ENCODE measurements at regions not wholly inside any gene's neighbourhood (a gene's known extent, or its start where the extent isn't known, plus 50 kb on each side); places are given as distances from the start of the nearest gene placed in this dataset.
"Not testable (repeated sequence)": the region's sequence is repeated elsewhere in the genome, so short reads cannot be mapped to it uniquely, and the experiment has no call there.

GRCh38 chr13:53101883-53102282 lies 73.3 kb downstream of the OLFM4 start:
- DNase-seq, result no peak

- no peak for DNase-seq
Measured at GRCh38 chr13:53104136-53104535, 75.5 kb downstream of the OLFM4 start.

GRCh38 chr13:53105477-53105876 lies 76.9 kb downstream of the OLFM4 start:
- no peak for DNase-seq

- DNase-seq, result no peak
Measured at GRCh38 chr13:53105890-53106289, 77.3 kb downstream of the OLFM4 start.

- DNase-seq, result peak; percentile 13
Measured at GRCh38 chr13:53110181-53110580, 81.6 kb downstream of the OLFM4 start.

GRCh38 chr13:53110614-53111013 lies 82.0 kb downstream of the OLFM4 start:
- no peak for DNase-seq

- DNase-seq, result no peak
Measured at GRCh38 chr13:53112522-53112921, 83.9 kb downstream of the OLFM4 start.

- not testable (repeated sequence) for DNase-seq
Measured at GRCh38 chr13:53117048-53117447, 88.4 kb downstream of the OLFM4 start.

- DNase-seq, result no peak
Measured at GRCh38 chr13:53121131-53121773, 92.6 kb downstream of the OLFM4 start.

GRCh38 chr13:53121919-53122318 lies 93.3 kb downstream of the OLFM4 start:
- DNase-seq, result no peak

GRCh38 chr13:53123536-53123935 lies 94.9 kb downstream of the OLFM4 start:
- DNase-seq, result no peak

GRCh38 chr13:53124623-53125022 lies 96.0 kb downstream of the OLFM4 start:
- DNase-seq, result no peak

- no peak for DNase-seq
Measured at GRCh38 chr13:53126841-53127245, 98.2 kb downstream of the OLFM4 start.

- no peak for DNase-seq
Measured at GRCh38 chr13:53127373-53127772, 98.8 kb downstream of the OLFM4 start.

- no peak for DNase-seq
Measured at GRCh38 chr13:53129864-53130393, 101.3 kb downstream of the OLFM4 start.

GRCh38 chr13:53131361-53131760 lies 102.7 kb downstream of the OLFM4 start:
- DNase-seq, result no peak

GRCh38 chr13:53135301-53135700 lies 106.7 kb downstream of the OLFM4 start:
- DNase-seq, result no peak

GRCh38 chr13:53136554-53137215 lies 108.1 kb downstream of the OLFM4 start:
- DNase-seq, result no peak

- DNase-seq, result no peak
Measured at GRCh38 chr13:53137779-53138178, 109.2 kb downstream of the OLFM4 start.

- no peak for DNase-seq
Measured at GRCh38 chr13:53138376-53139036, 109.9 kb downstream of the OLFM4 start.

GRCh38 chr13:53141336-53141735 lies 112.7 kb downstream of the OLFM4 start:
- no peak for DNase-seq

GRCh38 chr13:53142306-53142705 lies 113.7 kb downstream of the OLFM4 start:
- DNase-seq, result no peak

GRCh38 chr13:53143757-53144339 lies 115.2 kb downstream of the OLFM4 start:
- DNase-seq, result no peak

GRCh38 chr13:53144826-53145225 lies 116.2 kb downstream of the OLFM4 start:
- DNase-seq, result peak; percentile 20

All from retina (tissue), 1 donor.